GM12878 (cell line): ENCODE measurements at regions not wholly inside any gene's neighbourhood (a gene's known extent, or its start where the extent isn't known, plus 50 kb on each side); places are given as distances from the start of the nearest gene placed in this dataset.

Experiments used
- ATAC-seq: fragments of 200-7000 bp; cut with Tn5 transposase; 3 replicates; pipeline ENCODE4 v1.9.1; 2020; ENCODE audit warnings: mild to moderate bottlenecking, moderate library complexity
- BruUV-seq: library from RNA; stranded (reverse); fragments of 400-500 nt; replicated peaks from 2 replicates; lab custom pipeline; 2021; lab: Mats Ljungman, UMichigan
- CTCF ChIA-PET: fragments of 300-600 bp; sonication (Branson Sonifier 250); formaldehyde crosslinking; extraction: SDS; loops from one replicate; lab custom pipeline; 2021; ENCODE audit warnings: inconsistent platforms; lab: Yijun Ruan, JAX
- POLR2A ChIA-PET: fragments of 350-600 bp; formaldehyde crosslinking; extraction: SDS; loops from one replicate; lab custom pipeline; 2021; ENCODE audit warnings: inconsistent platforms; lab: Charles Lee
- RAD21 ChIA-PET: fragments of 300-600 bp; sonication (Branson Sonifier 250); formaldehyde crosslinking; loops from one replicate; lab custom pipeline; 2023; ENCODE audit warnings: antibody characterized with exemption; ENCODE audit not compliant: unreplicated experiment; lab: Charles Lee
- SMC1A ChIA-PET: fragments of 300-600 bp; sonication (Branson Sonifier 250); formaldehyde crosslinking; loops from one replicate; lab custom pipeline; 2023; ENCODE audit not compliant: unreplicated experiment, uncharacterized antibody; lab: Charles Lee
- DNase-seq: peaks from one replicate; pipeline ENCODE4 v3.0.0-alpha.2; 2011; ENCODE audit warnings: low read depth, low spot score
- FAIRE-seq: peaks from 3 replicates; lab custom pipeline; 2011; peaks lifted over from hg19 to GRCh38; lab: Jason Lieb, UNC
- H2AFZ ChIP-seq: 2 replicates; pipeline ENCODE4 v1.6.0; 2011; ENCODE audit warnings: low read depth, low read length, control low read depth; ENCODE audit not compliant: control insufficient read depth
- H3K27ac ChIP-seq: 2 replicates; pipeline ENCODE4 v1.5.1; 2011; ENCODE audit warnings: control low read depth; ENCODE audit not compliant: control insufficient read depth, insufficient read depth
- H3K27me3 ChIP-seq, 2 experiments: replicated peaks in 1 of 2; 2 replicates each; pipeline versions ENCODE4 v1.6.0 to v1.6.1; 2011; ENCODE audit warnings: low read length in 1 of 2; ENCODE audit not compliant: control insufficient read depth in 2 of 2, insufficient read depth in 2 of 2
- H3K36me3 ChIP-seq, 2 experiments: 2 replicates each; pipeline ENCODE4 v1.5.1; 2011; ENCODE audit warnings: low read length in 1 of 2; ENCODE audit not compliant: control insufficient read depth in 2 of 2, insufficient read depth in 2 of 2
- H3K4me1 ChIP-seq: 2 replicates; pipeline ENCODE4 v1.6.1; 2011; ENCODE audit warnings: mild to moderate bottlenecking, low read length, moderate library complexity, mixed read lengths; ENCODE audit not compliant: control insufficient read depth, insufficient read depth
- H3K4me2 ChIP-seq: 2 replicates; pipeline ENCODE4 v1.6.0; 2011; ENCODE audit warnings: control low read depth; ENCODE audit not compliant: control insufficient read depth, insufficient read depth
- H3K4me3 ChIP-seq: fragments of 200-600 bp; sonication (generic); 2 replicates; pipeline ENCODE4 v1.5.1; 2016
- H3K79me2 ChIP-seq: 2 replicates; pipeline ENCODE4 v1.6.0; 2011; ENCODE audit warnings: low read length; ENCODE audit not compliant: control insufficient read depth, insufficient read depth
- H3K9ac ChIP-seq: 2 replicates; pipeline ENCODE4 v1.8.0; 2011; ENCODE audit warnings: low read length, control low read depth, mixed read lengths; ENCODE audit not compliant: control insufficient read depth, insufficient read depth
- H3K9me3 ChIP-seq: replicated peaks from 3 replicates; pipeline ENCODE4 v1.5.1; 2011; ENCODE audit warnings: mild to moderate bottlenecking, low read length; ENCODE audit not compliant: control insufficient read depth, insufficient read depth
- H4K20me1 ChIP-seq: 2 replicates; pipeline ENCODE4 v1.6.0; 2011; ENCODE audit not compliant: control insufficient read depth, insufficient read depth
- BACH1 ChIP-seq: fragments of 450-650 bp; IDR thresholded peaks from 2 replicates; pipeline ENCODE4 v1.6.1; 2017; ENCODE audit warnings: mild to moderate bottlenecking, borderline replicate concordance
- BCL3 ChIP-seq: IDR thresholded peaks from 2 replicates; pipeline ENCODE4 v1.6.1; 2011; ENCODE audit warnings: borderline replicate concordance, low read depth, mild to moderate bottlenecking, moderate library complexity, low read length; ENCODE audit not compliant: insufficient read depth, poor library complexity, severe bottlenecking
- CREM ChIP-seq: IDR thresholded peaks from 2 replicates; pipeline ENCODE4 v1.6.1; 2014; ENCODE audit warnings: antibody characterized with exemption, low read depth
- HDAC6 ChIP-seq: fragments of 200-600 bp; sonication (generic); IDR thresholded peaks from one replicate; pipeline ENCODE4 v1.8.0; 2017; ENCODE audit warnings: antibody characterized with exemption; ENCODE audit not compliant: unreplicated experiment
- HSF1 ChIP-seq: fragments of 150-350 bp; IDR thresholded peaks from 2 replicates; pipeline ENCODE4 v1.6.1; 2014; ENCODE audit warnings: mild to moderate bottlenecking, low read depth, low read length
- NFIC ChIP-seq: IDR thresholded peaks from 2 replicates; pipeline ENCODE4 v1.6.1; 2012; ENCODE audit warnings: low read depth, mild to moderate bottlenecking, inconsistent platforms, low read length, moderate library complexity
- NKRF ChIP-seq: fragments of 450-650 bp; conservative IDR thresholded peaks from 2 replicates; pipeline ENCODE4 v1.6.1; 2017; ENCODE audit warnings: mild to moderate bottlenecking, moderate library complexity
- SMAD5 ChIP-seq: IDR thresholded peaks from 2 replicates; pipeline ENCODE4 v1.6.1; 2016; ENCODE audit warnings: antibody characterized with exemption, low read depth
- TBL1XR1 ChIP-seq: IDR thresholded peaks from 2 replicates; pipeline ENCODE4 v1.6.1; 2012; ENCODE audit warnings: low read depth, low read length, improper control_type of control experiment
- TCF7 ChIP-seq: IDR thresholded peaks from 2 replicates; pipeline ENCODE4 v1.6.1; 2014; ENCODE audit warnings: antibody characterized with exemption, borderline replicate concordance
- WRNIP1 ChIP-seq: IDR thresholded peaks from 2 replicates; pipeline ENCODE4 v1.6.1; 2011; ENCODE audit warnings: low read depth, low read length, improper control_type of control experiment, borderline replicate concordance
- ZZZ3 ChIP-seq: IDR thresholded peaks from 2 replicates; pipeline ENCODE4 v1.6.1; 2011; ENCODE audit warnings: low read depth; ENCODE audit not compliant: control insufficient read depth, insufficient read length
- WGBS: methylation state at CpG from one replicate; pipeline ENCODE4 v1.1.6; 2016; ENCODE audit warnings: low lambda C conversion rate; ENCODE audit not compliant: insufficient replicate concordance, insufficient coverage; ENCODE audit errors: missing lambda C conversion rate; 5-methylcytosine and 5-hydroxymethylcytosine counted together
- in situ Hi-C: fragments of 300-500 bp; cut with MboI; formaldehyde crosslinking; loops from 9 replicates; pipeline ENCODE4 v1.14.3; 2018; ENCODE audit warnings: mixed read lengths
- intact Hi-C: fragments of 100-400 bp; cut with micrococcal nuclease; formaldehyde crosslinking; loops from one replicate; pipeline ENCODE4 v1.14.2; 2022; ENCODE audit not compliant: unreplicated experiment
- TF ChIP-seq, protein P1 (sequence below): fragments of 450-650 bp; IDR thresholded peaks from 2 replicates; pipeline ENCODE4 v1.6.1; 2018; ENCODE audit warnings: mild to moderate bottlenecking, low read depth, moderate library complexity; ENCODE audit not compliant: partially characterized antibody
- TF ChIP-seq, protein P2 (sequence below): fragments of 450-650 bp; IDR thresholded peaks from 2 replicates; pipeline ENCODE4 v1.6.1; 2016; ENCODE audit warnings: mild to moderate bottlenecking

- ChIA-PET RAD21 (no interaction called here), POLR2A (no interaction called here), CTCF (no interaction called here), SMC1A (no interaction called here)
- Histone ChIP-seq H3K27me3 (no peaks in the 10 kb centered on the region), H3K9ac (no peak overlapping the region), H3K4me3 (no peak overlapping the region), H3K4me1 (no peaks in the 10 kb centered on the region), H4K20me1 (no peaks in the 10 kb centered on the region), H3K9me3 (no peaks in the 10 kb centered on the region), H3K27ac (no peak overlapping the region), H2AFZ (no peak overlapping the region), H3K79me2 (no peaks in the 10 kb centered on the region), H3K4me2 (no peak overlapping the region), H3K36me3 (no peaks in the 10 kb centered on the region)
- in situ Hi-C loops: no loop called here
- BruUV-seq: no TSS peak
- FAIRE-seq (no peak), ATAC-seq (no peak), DNase-seq (no peak)
- 18% methylated on average over 2 of the region's 2 CpGs for WGBS
- intact Hi-C loops: no loop called here
- TF ChIP-seq TCF7: no peak
- TF ChIP-seq NKRF: no peak
- TF ChIP-seq, protein P1, sequence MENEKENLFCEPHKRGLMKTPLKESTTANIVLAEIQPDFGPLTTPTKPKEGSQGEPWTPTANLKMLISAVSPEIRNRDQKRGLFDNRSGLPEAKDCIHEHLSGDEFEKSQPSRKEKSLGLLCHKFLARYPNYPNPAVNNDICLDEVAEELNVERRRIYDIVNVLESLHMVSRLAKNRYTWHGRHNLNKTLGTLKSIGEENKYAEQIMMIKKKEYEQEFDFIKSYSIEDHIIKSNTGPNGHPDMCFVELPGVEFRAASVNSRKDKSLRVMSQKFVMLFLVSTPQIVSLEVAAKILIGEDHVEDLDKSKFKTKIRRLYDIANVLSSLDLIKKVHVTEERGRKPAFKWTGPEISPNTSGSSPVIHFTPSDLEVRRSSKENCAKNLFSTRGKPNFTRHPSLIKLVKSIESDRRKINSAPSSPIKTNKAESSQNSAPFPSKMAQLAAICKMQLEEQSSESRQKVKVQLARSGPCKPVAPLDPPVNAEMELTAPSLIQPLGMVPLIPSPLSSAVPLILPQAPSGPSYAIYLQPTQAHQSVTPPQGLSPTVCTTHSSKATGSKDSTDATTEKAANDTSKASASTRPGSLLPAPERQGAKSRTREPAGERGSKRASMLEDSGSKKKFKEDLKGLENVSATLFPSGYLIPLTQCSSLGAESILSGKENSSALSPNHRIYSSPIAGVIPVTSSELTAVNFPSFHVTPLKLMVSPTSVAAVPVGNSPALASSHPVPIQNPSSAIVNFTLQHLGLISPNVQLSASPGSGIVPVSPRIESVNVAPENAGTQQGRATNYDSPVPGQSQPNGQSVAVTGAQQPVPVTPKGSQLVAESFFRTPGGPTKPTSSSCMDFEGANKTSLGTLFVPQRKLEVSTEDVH: no peak
- TF ChIP-seq, protein P2, sequence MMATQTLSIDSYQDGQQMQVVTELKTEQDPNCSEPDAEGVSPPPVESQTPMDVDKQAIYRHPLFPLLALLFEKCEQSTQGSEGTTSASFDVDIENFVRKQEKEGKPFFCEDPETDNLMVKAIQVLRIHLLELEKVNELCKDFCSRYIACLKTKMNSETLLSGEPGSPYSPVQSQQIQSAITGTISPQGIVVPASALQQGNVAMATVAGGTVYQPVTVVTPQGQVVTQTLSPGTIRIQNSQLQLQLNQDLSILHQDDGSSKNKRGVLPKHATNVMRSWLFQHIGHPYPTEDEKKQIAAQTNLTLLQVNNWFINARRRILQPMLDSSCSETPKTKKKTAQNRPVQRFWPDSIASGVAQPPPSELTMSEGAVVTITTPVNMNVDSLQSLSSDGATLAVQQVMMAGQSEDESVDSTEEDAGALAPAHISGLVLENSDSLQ: no peak
- no peak for TF ChIP-seq SMAD5
- TF ChIP-seq CREM: no peak
- TF ChIP-seq ZZZ3: no peak
- TF ChIP-seq BACH1: no peak
- TF ChIP-seq HDAC6: no peak
- no peak for TF ChIP-seq NFIC
- no peak for TF ChIP-seq WRNIP1
- TF ChIP-seq TBL1XR1: no peak
- no peak for TF ChIP-seq BCL3
- TF ChIP-seq HSF1: no peak
These were observed 163.1 kb upstream of the PGR start for GRCh38 chr11:101292661-101293240.
